ENCODE measurements at regions not wholly inside any gene's neighbourhood (a gene's known extent, or its start where the extent isn't known, plus 50 kb on each side); places are given as distances from the start of the nearest gene placed in this dataset.
A peak's percentile ranks its signal among the peaks of the same experiment; 100 is the strongest.

DNA sequence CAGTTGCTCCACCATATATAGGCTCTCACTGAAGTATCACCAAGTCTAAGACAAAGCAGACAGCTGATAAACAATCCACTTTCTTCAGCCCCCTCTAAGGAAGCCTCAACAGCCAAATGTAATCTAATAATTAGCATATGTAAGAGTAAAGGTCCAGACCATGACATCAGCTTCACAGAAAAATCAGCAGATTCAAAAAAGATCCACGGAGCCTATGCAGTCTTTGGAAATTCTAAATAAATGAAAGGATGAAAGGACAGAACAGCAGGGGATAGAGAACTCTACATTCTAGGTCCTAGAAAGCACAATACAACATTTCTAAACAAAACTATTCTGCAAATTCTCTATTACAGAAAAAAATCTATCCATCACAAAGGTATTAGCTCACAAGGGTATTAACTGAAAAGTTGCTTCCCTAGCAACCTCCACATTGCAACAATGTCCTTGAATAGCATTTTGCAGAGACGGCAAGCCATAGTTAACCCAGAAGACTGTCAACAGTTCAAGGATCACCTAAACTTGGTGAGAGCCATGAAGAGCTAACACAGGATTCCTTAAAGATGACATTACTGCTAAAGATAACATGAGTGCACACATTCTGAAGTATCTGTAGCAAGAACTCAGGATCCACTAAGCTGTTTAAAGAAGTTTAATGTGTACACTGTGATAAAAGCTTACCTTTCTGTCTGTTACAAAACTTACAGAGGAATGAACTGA lies 74.3 kb downstream of the SIPA1L2 start:
- DNase-seq = no peak

DNA sequence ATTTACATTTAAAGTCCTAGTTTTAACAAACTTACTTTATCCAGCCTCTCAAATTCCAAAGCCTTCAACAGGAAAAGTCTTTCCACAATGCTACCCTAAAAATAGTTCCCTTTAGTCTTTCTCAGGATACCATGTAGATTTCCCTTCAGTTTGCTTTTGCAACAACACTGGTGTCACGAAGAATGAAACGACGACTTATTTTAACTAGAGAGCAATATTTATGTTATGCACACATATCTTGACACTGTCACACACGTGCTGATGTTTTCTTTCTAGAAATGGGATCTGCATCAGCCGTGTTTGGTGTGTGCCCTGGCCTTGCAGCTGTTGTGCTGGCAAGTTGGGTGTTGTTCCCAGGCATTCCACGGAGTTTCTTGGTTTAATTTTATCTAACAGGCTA lies 75.5 kb downstream of the SIPA1L2 start:
- DNase-seq = no peak

DNA sequence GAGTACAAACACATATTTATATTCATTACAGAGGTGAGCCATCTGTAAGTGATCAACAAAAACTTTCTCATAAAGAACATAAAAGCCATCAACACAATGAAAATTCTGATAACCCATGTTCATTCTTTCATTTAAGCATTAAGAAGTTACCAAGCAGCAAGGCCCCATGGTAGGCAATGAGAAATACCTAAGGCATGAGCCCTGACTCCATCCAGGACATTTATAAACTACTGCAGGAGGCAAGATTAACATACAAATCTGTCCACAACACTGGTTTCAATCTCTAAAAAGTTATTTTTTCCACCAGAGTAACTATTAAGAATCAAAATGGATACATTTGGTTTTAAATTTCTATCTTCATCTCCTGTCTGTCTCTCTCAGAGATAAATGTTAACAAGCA lies 76.1 kb downstream of the SIPA1L2 start:
- DNase-seq = no peak

DNA sequence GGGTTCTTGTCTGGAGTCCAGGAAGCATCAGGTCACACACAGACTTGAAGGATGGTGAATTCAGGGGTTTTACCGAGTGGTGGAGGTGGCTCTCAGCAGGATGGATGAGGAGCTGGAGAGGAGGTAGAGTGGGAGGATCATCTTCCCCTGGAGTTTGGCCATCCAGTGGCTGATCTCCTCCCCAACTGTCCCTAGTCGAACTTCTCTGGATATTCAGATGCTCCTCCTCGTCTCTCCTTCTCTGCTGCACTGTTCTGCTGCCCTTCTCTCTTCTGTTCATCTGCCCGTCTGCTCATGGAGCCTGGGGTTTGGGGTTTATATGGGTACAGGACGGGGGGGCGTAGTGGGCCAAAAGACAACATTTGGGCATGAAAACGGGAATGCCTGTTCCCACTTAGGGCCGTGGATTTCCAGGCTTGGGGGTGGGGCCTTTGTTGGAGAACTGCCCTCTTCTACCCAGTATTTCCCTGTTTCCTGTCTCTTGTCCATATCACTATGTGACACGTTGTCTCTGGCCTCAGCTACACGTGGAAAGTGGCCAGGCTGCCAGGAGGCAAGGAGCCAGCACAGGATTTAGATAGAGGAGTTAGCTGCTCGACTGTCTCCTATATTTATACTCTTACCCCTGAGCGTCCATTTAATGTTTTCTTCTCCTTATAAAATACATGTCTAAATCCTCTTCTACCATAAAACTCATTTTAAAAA lies 76.7 kb downstream of the SIPA1L2 start:
- no peak for DNase-seq

DNA sequence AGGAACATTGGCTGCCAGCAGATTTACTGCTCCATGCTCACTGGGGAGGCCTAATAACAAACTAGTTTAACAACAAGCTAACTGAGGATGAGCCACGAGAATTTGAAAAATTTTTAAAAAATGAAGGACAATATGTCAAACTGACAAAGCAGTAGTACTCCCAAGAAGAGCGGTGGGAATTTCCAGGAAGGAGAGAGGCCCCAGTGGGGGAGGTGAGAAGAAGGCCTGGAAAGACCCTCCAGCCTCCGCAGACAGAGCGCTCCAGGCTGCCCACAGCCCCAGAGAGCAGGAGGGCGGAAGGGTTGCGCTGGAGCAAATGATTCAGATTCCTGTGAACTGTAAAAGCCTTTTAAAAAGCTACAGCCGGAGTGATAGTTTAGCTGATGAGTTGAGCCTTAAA lies 78.5 kb downstream of the SIPA1L2 start:
- no peak for DNase-seq

DNA sequence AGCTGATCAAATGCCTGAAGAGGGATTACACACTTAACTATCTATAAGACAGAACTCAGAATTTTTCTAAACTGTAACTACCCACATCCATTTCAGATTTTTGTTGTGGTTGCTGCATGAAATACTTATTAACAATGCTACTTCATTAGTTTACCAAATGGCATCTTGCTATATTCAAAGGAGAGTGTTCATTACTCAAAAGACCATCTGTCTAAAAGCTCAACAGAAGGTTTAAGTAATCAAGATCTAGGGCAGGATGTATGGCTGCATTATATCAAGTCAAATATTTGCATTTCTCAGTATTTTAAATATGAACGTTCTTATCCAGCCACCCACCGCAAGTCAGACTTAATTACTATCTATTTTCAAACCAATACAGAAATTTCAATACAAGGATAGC lies 79.9 kb downstream of the SIPA1L2 start:
- DNase-seq = no peak

DNA sequence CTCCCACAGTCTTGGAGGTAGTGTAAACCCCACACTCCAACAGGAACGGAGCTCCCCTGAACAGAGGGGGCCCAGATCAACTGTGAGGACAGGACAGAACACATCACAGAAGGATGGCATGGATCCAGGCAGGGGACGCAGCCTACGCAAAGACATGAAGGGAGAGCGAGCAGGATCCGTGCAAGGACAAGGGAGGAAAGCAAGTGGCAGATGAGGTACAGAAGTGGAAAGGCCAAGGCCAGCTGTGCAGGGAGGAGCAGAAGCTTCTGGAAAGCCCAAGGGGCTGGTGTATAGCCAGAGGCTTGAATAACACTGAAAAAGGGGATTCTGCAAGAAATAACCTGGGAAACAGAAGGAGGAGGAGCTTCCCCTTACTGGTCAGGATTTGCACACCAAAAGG lies 81.2 kb downstream of the SIPA1L2 start:
- no peak for DNase-seq

DNA sequence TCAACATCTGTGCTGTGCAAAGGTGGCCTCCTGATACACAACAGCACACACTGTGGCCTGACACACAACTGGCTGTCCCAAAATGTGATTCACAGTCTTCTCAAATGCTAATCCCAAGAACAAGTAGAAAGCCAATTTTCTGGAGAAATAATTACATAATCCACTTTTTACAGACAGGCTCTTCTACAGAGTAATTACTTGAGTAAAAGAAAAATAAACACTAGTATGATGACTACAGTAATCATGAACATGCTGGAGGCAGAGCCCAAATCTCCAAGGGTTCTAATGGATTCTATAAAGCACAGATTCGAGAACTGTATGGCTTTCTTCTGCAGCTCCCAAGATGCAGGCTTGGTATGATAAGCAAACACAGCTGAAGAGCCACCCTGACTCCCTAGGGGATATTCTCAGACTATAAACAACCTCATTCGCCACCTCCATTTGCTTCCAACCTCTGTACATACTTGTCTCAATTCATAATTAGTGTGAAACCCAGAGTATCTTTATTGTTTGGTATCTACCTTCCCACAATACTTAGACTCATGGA lies 81.9 kb downstream of the SIPA1L2 start:
- DNase-seq = peak; percentile 49 to 76

DNA sequence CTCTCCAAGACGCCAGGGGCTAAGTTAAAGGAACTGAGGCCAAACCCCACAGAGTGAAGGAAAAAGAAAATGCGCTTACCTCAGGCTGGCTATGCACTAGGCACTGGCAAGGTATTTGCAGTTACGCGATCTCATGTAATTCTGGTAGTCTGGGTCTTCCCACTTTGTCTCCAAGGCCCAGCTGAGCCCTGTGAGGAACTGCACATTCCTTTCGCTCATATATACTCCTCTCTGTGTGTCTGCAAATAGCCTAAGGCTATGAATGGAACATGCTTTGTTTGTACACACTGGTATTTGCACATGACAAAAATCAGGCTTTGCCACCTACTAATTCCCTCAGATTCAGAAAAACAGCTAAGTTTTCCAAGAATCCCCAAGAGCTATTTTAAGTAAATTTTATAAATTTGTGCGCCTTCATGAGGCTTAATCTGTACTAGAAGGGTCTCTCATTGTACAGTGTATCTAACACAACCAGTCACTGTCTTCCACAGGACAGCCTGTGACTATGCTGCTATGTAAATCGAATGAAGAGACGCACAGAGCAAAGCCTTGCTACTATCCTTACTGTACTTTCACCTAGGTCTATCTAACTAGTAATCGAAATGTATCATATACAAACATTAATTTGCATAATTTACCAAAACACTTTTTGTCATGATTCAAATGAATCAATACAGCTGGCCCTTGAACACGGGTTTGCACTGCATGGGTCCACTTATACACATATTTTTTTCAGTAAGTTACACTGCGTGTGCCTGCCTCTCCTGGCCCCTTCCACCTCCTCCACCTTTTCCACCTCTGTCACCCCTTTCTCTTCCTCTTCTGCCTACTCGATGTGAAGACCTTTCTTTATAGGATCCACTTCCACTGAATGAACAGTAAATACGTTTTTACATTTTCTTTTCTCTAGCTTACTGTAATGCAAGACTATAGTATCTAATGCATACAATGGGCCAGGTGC lies 87.0 kb downstream of the SIPA1L2 start:
- no peak for DNase-seq

DNA sequence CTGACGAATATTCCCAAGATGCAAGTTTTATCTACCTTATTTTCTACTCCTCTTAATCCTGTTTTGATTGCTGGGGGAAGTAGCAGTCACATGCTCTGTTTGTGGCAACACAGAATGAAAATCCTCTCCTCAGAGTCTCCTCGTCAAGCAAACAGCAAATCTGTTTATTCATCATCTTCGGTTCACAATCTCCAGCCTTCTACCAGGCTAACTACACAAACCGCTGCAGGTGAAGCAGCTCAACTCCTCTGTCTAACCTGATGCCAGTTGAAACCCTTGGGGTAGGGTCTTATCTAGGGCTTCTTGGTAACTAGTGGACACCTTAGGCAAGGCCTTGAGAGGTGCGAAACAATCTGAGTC lies 91.0 kb downstream of the SIPA1L2 start:
- DNase-seq = no peak

DNA sequence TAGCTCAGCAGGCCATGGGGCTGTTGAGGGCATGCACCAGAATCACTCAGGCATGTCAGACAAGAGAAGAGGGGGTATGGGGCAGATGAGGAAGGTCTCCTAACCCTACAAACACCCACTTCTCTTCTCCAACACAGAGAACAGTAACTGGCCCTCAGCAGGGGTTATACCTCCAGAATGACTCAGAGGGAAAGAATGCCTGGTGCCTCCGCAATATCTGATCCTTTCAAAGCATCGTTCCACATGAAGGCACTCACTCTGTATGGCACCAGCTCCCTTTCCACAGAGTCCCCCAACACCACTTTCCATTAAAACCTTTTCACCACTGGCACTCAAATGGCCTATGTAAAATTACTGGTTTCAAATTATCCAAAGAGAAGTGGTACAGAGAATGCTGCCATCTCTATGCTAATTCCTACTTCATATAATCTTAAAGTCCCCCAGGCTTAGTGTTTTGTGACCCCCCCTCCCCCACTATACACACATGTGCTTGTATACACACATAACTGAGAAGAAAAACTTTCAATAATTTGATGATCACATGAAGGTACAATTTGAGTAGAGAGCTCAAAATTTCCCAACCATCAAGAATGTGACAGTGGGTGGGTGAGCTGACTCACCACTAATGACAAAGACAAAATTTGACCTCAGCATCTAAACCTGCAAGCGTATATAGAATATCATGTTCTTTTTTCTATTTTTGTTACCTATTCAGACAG lies 91.5 kb downstream of the SIPA1L2 start:
- DNase-seq = no peak

DNA sequence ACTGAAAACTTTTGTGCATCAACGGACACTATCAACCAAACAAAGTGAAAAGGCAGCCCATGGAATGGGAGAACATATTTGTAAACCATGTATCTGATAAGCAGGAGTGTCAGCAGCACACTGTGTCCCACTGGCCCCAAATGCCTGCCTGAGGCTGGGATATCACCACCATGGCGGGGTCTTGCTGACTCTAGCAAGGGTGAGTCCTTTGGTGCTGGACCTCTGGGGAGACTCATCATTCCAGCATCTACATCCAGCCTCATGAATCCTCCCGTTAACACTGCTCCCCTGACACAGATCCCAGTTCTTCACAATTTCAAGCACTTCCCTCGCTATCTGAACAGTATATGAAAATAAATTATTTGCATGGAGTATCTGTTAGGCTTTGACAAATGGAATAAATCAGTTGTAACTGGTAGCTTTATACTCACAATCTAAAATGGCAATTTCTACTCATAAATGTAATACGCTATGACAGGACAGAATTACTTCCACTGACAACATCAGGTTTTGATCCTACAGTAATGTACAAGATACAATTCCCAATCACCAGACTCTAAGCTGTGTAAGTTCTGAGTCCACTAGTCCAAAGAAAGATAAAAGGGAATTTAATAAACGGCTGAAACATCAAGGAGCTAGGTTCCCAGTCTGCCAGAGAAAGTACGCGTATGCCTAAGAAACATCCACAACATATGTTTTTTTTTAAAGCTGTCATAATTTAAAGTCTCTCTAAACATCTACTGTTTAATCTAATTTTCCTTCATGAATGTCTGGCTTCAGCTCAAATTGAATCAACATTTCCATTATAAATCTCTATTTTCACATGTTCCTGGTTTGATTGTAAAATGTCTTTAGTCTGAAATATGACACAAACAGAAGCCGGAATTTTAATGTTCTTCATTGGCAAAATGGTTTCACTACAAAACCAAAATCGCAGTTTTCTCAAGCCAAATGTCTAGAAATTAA lies 95.1 kb downstream of the SIPA1L2 start:
- DNase-seq = no peak

DNA sequence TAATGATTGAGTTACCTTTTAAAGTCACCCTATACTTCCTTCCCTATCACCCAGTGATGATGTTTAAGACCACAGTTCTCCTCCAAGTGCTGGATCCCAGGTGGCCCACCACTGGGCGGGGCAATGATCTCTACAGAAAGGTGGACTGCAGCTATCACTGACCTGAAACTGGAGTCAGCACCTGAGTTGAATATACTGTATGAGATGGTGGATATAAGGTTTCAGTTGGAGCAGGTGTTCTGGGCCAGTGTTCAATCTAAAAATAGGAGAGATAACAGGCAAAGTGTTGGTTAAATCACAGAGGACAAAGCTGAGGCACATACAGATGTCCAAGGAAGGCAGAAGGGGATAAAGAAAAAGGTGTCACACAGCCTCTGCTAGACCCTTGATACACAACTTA lies 96.6 kb downstream of the SIPA1L2 start:
- DNase-seq = no peak

DNA sequence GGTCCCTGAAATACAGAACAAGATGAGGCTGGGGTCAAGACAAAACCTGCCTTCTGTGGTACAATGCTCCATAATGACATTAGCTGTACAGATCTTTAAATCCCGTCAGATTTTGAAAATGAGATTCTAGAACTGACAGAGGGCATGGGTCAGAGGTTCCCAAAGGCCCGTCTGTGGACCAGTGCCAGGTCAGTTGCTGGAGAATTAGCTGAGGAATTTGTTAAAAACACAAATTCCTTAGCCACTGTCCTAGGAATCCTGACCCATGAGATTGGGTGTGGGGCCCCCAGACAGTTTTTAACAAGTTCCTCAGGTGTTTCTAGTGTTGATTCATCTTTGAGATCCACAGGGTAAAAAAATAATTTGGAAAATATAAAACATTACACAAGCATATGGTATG lies 97.0 kb downstream of the SIPA1L2 start:
- DNase-seq = no peak

DNA sequence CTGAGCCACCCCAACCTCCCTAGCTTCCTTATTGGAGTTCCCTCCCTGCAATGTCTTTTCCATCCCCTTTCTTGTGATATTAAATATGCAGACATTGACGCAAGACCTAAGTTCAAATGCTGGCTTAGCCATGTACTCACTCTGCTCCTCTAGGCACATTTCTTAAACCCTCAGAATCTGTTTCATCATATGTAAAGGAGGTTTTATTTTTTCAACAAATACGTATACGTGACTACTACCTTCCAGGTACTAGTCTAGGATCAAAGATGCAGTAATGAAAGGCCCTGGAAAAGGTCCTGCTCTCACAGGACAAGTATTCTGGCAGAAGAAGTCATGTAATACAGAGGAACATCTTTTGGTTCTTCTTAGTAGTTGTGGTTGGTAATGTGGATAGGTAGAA lies 98.6 kb downstream of the SIPA1L2 start:
- DNase-seq = no peak

DNA sequence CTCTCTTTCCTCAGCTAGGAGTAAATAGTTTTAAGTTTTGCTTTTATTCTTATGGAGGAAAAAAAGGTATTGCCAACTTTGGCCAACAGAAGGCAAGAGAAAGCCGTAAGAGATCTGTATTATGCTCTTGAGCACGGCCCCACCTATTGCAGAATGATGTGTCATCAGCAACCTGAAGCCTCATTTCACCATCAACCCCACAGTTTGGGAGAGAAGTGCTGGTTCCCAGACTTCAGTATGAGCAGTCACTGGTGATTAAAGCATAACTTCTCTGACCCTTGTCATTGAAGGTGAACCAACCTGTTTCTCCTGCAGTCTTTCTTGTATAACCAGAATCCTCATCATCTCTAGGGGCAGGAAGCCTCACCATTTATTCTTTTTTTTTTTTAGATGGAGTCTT lies 100.2 kb downstream of the SIPA1L2 start:
- no peak for DNase-seq

DNA sequence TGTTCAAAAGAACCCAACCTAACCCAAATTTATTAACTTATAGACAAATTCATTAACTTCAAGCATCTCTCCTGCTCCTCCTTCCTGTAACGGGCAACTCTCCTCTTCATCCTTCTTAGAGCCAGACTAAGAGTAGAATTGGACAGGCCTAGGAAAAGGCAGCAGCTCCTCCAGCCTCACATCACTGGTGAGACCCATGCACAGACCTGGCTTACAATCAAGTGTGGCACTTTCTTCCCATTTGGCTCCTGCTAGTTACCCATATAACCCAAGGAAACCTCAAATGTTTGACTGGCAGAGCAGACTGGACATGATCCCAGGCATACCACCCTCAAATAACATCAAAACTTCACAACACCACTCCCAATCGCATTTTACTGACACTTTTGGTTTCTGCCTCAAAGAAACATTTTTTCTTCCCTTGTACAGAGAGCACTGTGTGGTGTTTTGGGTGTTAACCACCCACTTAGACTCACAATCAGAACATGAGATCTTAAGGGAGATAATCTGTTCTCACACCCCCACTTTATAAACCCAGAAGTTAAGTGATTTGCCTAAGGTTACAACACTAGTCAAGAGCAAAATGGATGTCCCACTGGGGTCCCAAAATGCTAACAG lies 101.4 kb downstream of the SIPA1L2 start:
- DNase-seq = no peak

DNA sequence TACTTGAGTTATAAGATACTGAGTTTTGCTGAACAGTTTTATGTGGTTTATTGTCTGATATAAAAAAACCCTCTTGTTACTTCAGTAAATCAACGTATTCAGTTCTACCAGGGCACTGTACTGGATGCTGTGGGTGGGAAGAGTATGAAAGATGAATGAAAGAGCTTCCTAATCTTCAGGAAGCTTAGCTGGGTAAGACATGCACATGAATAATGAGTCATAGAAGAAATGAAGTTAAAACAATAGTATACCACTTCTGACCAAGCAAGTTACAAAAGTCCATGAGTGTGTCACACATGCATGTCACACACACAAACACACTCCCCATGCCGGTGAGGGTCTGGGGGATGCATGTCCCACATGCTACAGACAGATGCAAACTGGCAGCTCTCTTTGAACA lies 105.9 kb downstream of the SIPA1L2 start:
- no peak for DNase-seq

DNA sequence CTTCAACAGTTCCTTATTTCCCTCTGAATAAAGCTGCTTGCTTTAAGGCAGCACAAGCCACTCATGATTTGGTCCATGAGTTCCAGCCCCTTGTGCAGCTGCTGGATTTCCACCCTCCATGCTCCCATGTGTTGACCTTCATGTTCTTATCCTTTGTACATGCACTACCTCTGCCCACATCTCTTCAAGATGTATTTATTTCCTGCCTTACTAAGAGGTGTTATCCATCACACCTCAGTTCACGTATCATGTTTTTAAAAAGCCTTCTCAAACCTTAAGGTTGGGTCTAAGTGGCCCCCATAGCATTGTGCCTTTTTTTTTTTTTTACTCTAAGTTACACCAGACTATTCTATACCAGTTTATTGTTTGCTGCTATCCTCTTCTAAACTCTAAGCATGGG lies 107.7 kb downstream of the SIPA1L2 start:
- no peak for DNase-seq

DNA sequence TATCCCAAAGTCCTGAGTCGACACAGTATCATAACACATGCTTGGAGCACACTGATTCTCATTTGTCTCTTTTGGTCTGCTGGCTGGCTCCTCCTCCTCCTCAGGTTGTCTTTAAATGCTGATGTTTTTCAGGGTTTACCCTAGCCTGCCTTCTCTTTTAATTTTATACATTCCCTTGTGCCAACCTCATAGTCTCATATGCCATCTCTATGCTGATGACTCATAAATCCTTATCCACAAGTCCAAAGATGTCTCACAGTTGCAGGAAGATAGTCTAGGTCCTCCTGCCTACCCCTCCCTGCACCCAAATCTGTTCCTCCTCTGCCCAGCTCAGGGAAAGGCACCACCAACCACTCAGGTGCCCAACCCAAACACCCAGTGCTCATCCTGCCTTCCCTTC lies 108.3 kb downstream of the SIPA1L2 start:
- DNase-seq = no peak

DNA sequence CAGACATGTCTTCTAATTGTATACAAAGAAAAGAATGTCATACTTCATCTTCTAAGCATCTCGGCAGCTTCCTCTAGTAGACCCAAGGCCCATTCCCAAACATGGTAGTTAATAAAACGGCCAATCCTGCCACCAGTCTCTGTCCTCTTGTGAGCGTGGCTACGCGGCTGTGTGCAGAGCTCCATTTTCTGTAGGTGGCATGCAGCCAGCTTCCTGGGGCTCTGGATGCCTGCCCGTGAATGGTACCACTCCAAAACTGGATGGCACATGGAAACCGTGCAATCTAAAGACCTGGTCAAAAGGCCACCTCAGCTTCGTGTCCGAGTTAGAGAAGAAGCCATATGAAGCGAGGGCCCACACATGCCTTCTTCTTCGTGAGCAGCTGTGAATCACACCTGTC lies 110.7 kb downstream of the SIPA1L2 start:
- DNase-seq = no peak

Measured in NCI-H1930 (cell line).